Progenitor cell of endocrine pancreas (in vitro differentiated cells): ENCODE measurements at regions not wholly inside any gene's neighbourhood (a gene's known extent, or its start where the extent isn't known, plus 50 kb on each side); places are given as distances from the start of the nearest gene placed in this dataset.

Experiments
- DNase-seq: peaks from one replicate; pipeline ENCODE4 v3.0.0; 2021; ENCODE audit warnings: low spot score; ENCODE audit not compliant: unreplicated experiment
- H3K27ac Mint-ChIP-seq: 2 replicates; pipeline ENCODE4 v1.8.0; 2021; ENCODE audit warnings: mild to moderate bottlenecking, moderate library complexity, mixed read lengths
- H3K27me3 Mint-ChIP-seq: 2 replicates; pipeline ENCODE4 v1.8.0; 2021; ENCODE audit warnings: mixed read lengths
- H3K36me3 Mint-ChIP-seq: 2 replicates; pipeline ENCODE4 v1.8.0; 2022; ENCODE audit warnings: mixed read lengths; ENCODE audit not compliant: insufficient read depth
- H3K4me1 Mint-ChIP-seq: 2 replicates; pipeline ENCODE4 v1.8.0; 2021; ENCODE audit warnings: low read depth, mixed read lengths
- H3K4me3 Mint-ChIP-seq: 2 replicates; pipeline ENCODE4 v1.8.0; 2021; ENCODE audit warnings: low read depth, mild to moderate bottlenecking, moderate library complexity, mixed read lengths
- H3K9me3 Mint-ChIP-seq: 2 replicates; pipeline ENCODE4 v1.8.0; 2021; ENCODE audit warnings: low read depth, mixed read lengths
- CTCF ChIP-seq: fragments of 200-600 bp; sonication (generic); IDR thresholded peaks from one replicate; pipeline ENCODE4 v1.5.0; 2021; ENCODE audit warnings: antibody characterized with exemption, mild to moderate bottlenecking; ENCODE audit not compliant: unreplicated experiment

- Mint-ChIP-seq H3K4me3 (no peak overlapping the region), H3K27me3 (no peaks in the 10 kb centered on the region), H3K9me3 (peaks cover 3% of the 10 kb centered on the region), H3K36me3 (no peaks in the 10 kb centered on the region), H3K4me1 (no peaks in the 10 kb centered on the region), H3K27ac (no peak overlapping the region)
- DNase-seq, result no peak
- TF ChIP-seq CTCF, result no peak
These were observed 1040.0 kb downstream of the STPG2 start for GRCh38 chr4:97103252-97103651.

- no peak for DNase-seq
- no peaks in the 10 kb centered on the region for H3K4me1 Mint-ChIP-seq
- H3K27me3 Mint-ChIP-seq, result no peaks in the 10 kb centered on the region
- no peak overlapping the region for H3K4me3 Mint-ChIP-seq
- peaks cover 3% of the 10 kb centered on the region for H3K9me3 Mint-ChIP-seq
- H3K36me3 Mint-ChIP-seq, result no peaks in the 10 kb centered on the region
- H3K27ac Mint-ChIP-seq, result no peak overlapping the region
- TF ChIP-seq CTCF, result no peak
These were observed 1039.3 kb downstream of the STPG2 start for GRCh38 chr4:97104006-97104405.

DNA sequence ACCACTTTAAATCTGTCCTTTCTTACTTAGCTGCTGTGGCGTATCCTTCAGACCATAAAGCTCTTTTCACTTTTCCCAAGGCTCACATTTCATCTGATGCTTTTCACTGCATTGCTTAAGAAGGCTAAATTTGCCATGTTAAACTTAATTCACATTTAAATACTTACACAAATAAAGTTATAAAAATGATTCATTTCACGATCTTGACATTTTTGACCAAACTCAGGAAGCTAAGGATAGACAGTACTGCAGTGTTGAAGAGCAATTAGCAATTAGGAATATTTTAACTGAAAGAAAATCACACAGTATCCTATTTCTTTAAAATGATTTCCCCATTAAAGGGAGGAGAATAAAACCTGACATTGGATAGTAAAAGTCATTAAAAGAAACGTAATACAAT lies 1038.6 kb downstream of the STPG2 start:
- Mint-ChIP-seq H3K4me1 (no peaks in the 10 kb centered on the region), H3K27ac (no peak overlapping the region), H3K4me3 (no peak overlapping the region), H3K36me3 (no peaks in the 10 kb centered on the region), H3K9me3 (peaks cover 3% of the 10 kb centered on the region), H3K27me3 (no peaks in the 10 kb centered on the region)
- TF ChIP-seq CTCF, result no peak
- no peak for DNase-seq

- TF ChIP-seq CTCF, result no peak
- no peaks in the 10 kb centered on the region for H3K27me3 Mint-ChIP-seq
- H3K36me3 Mint-ChIP-seq, result no peaks in the 10 kb centered on the region
- DNase-seq, result no peak
- H3K9me3 Mint-ChIP-seq, result peaks cover 3% of the 10 kb centered on the region
- H3K4me3 Mint-ChIP-seq, result no peak overlapping the region
- no peak overlapping the region for H3K27ac Mint-ChIP-seq
- no peaks in the 10 kb centered on the region for H3K4me1 Mint-ChIP-seq
These were observed 1037.8 kb downstream of the STPG2 start for GRCh38 chr4:97105347-97106099.

DNA sequence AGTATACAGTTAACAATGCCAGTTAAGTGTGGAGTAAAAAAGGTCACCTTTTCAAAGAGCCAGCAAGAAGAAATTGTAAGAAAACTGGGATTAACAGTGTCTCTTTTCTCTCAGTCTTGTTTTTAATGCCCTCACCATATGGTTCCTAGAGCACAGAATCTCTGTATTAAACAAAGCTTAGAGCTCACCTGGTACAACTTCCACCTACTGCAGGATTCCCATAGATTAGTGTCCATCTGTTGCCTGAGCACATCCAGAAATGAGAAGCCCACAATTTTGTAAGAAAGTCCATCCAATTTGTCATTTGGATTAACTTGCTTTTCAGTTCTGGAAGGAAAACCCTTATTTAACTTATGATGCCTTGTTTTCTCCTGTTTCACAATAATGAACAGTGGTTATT lies 1037.1 kb downstream of the STPG2 start:
- TF ChIP-seq CTCF, result no peak
- no peak for DNase-seq
- no peak overlapping the region for H3K4me3 Mint-ChIP-seq
- H3K27me3 Mint-ChIP-seq, result no peaks in the 10 kb centered on the region
- peaks cover under 1% of the 10 kb centered on the region for H3K9me3 Mint-ChIP-seq
- H3K4me1 Mint-ChIP-seq, result no peaks in the 10 kb centered on the region
- no peak overlapping the region for H3K27ac Mint-ChIP-seq
- H3K36me3 Mint-ChIP-seq, result no peaks in the 10 kb centered on the region
